ENCODE measurements at regions not wholly inside any gene's neighbourhood (a gene's known extent, or its start where the extent isn't known, plus 50 kb on each side); places are given as distances from the start of the nearest gene placed in this dataset.

DNA sequence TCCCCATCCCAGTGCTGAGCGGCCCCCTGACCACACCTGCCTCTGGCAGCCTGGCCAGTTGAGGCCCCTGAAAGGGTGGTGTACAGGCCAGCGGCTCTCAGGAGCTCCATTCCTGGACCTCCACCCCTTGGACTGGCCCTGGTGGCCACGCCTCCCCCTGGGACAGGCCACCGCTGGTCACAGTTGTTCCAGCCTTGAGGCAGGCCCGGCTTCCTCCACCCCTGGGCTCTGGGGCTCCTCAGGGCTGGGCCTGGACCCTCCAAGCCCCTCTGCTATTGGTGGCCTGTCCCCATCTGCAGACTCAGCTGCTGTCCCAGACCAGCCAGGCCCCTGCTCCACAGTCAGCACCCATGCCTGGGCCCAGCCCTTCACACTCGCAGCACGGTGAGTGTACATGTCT lies 93.2 kb upstream of the NKX1-1 start:
- Histone ChIP-seq H3K9me3 (ENCODE audit: low read depth) (no peaks in the 10 kb centered on the region), H3K4me3 (no peak overlapping the region), H3K4me1 (ENCODE audit: low read depth) (no peaks in the 10 kb centered on the region), H3K27me3 (no peaks in the 10 kb centered on the region), H3K36me3 (no peaks in the 10 kb centered on the region), H3K27ac (no peak overlapping the region)
- TF ChIP-seq, protein P1, sequence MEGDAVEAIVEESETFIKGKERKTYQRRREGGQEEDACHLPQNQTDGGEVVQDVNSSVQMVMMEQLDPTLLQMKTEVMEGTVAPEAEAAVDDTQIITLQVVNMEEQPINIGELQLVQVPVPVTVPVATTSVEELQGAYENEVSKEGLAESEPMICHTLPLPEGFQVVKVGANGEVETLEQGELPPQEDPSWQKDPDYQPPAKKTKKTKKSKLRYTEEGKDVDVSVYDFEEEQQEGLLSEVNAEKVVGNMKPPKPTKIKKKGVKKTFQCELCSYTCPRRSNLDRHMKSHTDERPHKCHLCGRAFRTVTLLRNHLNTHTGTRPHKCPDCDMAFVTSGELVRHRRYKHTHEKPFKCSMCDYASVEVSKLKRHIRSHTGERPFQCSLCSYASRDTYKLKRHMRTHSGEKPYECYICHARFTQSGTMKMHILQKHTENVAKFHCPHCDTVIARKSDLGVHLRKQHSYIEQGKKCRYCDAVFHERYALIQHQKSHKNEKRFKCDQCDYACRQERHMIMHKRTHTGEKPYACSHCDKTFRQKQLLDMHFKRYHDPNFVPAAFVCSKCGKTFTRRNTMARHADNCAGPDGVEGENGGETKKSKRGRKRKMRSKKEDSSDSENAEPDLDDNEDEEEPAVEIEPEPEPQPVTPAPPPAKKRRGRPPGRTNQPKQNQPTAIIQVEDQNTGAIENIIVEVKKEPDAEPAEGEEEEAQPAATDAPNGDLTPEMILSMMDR (IDR thresholded peaks at IDR 0.05; ENCODE audit: low read depth, low read length), result no peak
- no peak for DNase-seq (ENCODE audit: low read depth in 1 of 2, low spot score in 1 of 2)

GRCh38 chr4:1497189-1497801 lies 91.1 kb upstream of the NKX1-1 start:
- Histone ChIP-seq H3K36me3 (no peaks in the 10 kb centered on the region), H3K4me3 (no peak overlapping the region), H3K27ac (no peak overlapping the region), H3K9me3 (ENCODE audit: low read depth) (no peaks in the 10 kb centered on the region), H3K27me3 (no peaks in the 10 kb centered on the region), H3K4me1 (ENCODE audit: low read depth) (no peaks in the 10 kb centered on the region)
- no peak for DNase-seq (ENCODE audit: low read depth in 1 of 2, low spot score in 1 of 2)
- TF ChIP-seq, protein P1 (IDR thresholded peaks at IDR 0.05; ENCODE audit: low read depth, low read length), result no peak

DNA sequence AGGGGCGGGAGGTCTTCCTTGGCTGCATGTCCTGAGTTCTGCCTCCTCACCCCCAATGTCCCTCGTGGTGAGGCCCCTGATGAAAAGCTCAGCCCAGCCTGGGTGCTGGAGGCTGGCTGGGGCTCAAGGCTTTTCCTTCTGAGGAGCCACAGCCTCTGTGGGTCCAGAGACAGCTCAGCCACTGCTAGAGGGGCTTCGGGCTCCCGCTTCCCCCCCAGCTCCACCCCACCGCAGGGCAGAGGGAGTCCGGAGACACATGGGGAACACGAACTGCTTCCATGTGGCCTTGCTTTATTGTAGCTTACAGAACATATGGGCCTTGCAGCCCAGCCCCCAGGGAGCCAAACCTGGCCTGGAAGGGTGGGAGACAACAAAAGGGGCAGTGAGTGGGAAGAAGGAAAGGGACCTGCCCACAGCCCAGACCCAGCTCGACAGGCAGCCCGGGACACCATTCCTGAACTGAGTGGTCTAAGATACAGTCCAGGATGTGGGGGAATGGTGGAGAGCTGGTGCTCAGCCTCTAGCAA lies 89.9 kb upstream of the NKX1-1 start:
- TF ChIP-seq, protein P1 (IDR thresholded peaks at IDR 0.05; ENCODE audit: low read depth, low read length), result no peak
- H3K36me3 ChIP-seq, result no peaks in the 10 kb centered on the region

DNA sequence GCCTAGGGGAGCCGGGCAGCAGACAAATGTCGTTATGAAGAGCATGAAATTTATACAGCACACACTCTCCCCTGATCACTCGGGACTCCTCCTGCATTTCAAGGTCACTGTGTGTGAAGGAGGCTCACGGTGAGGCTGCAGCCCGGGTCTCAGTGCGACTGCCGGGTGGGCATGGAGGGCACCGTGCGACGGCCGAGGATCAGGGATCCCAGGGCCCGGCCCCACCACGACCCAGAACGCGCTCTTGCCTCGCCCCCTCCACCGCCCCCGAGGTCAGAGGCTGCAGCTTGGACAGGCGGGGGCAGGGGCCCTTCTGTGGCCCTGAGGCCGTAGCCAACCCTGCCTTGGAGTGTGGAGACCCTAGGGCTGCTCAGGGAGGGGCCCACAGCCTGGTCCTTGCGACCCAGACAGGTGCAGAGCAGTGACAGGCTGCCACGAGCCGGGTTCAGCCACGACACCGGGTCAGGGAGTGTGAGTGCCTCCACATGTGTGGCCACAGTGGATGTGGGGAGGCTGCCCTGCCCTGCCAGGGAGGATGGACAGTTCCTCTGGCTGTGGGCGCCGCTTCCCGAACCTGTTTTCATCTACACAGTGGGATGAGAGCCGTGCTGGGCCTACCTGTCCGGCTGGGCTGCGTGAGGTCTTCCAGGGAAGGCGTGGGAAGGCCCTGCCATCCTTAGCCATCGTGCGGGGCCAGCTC lies 89.3 kb upstream of the NKX1-1 start:
- no peaks in the 10 kb centered on the region for H3K9me3 ChIP-seq (ENCODE audit: low read depth)
- TF ChIP-seq, protein P1 (IDR thresholded peaks at IDR 0.05; ENCODE audit: low read depth, low read length), result no peak
- H3K27ac ChIP-seq, result no peak overlapping the region
- no peaks in the 10 kb centered on the region for H3K36me3 ChIP-seq
- H3K27me3 ChIP-seq, result no peaks in the 10 kb centered on the region
- H3K4me1 ChIP-seq (ENCODE audit: low read depth), result no peaks in the 10 kb centered on the region
- no peak for DNase-seq (ENCODE audit: low read depth in 1 of 2, low spot score in 1 of 2)
- H3K4me3 ChIP-seq, result no peak overlapping the region

More for the DNA sequence above, 89.9 kb upstream of the NKX1-1 start:
- no peak overlapping the region for H3K27ac ChIP-seq
- H3K27me3 ChIP-seq, result no peaks in the 10 kb centered on the region
- no peaks in the 10 kb centered on the region for H3K9me3 ChIP-seq (ENCODE audit: low read depth)
- no peaks in the 10 kb centered on the region for H3K4me1 ChIP-seq (ENCODE audit: low read depth)
- no peak overlapping the region for H3K4me3 ChIP-seq
- no peak for DNase-seq (ENCODE audit: low read depth in 1 of 2, low spot score in 1 of 2)

GRCh38 chr4:1494416-1495315 lies 88.4 kb upstream of the NKX1-1 start:
- H3K36me3 ChIP-seq, result no peaks in the 10 kb centered on the region
- no peak overlapping the region for H3K4me3 ChIP-seq
- TF ChIP-seq, protein P1 (IDR thresholded peaks at IDR 0.05; ENCODE audit: low read depth, low read length), result no peak
- H3K9me3 ChIP-seq (ENCODE audit: low read depth), result no peaks in the 10 kb centered on the region
- H3K27me3 ChIP-seq, result no peaks in the 10 kb centered on the region
- no peak for DNase-seq (ENCODE audit: low read depth in 1 of 2, low spot score in 1 of 2)
- H3K4me1 ChIP-seq (ENCODE audit: low read depth), result no peaks in the 10 kb centered on the region
- no peak overlapping the region for H3K27ac ChIP-seq

Measured in cardiac muscle cell (in vitro differentiated cells and primary cell).